Thyroid gland (tissue), 4 donors: ENCODE measurements at regions not wholly inside any gene's neighbourhood (a gene's known extent, or its start where the extent isn't known, plus 50 kb on each side); places are given as distances from the start of the nearest gene placed in this dataset.
"Not testable (repeated sequence)": the region's sequence is repeated elsewhere in the genome, so short reads cannot be mapped to it uniquely, and the experiment has no call there.

Experiments used
- DNase-seq, 2 donors: peaks; one replicate each; pipeline ENCODE4 v3.0.0-alpha.2; 2019
- H3K27ac ChIP-seq, 3 donors: fragments of 200-600 bp; sonication (generic); 1 replicate in 2 of 3; 2 replicates in 1 of 3; pipeline ENCODE4 v1.5.1; 2016 to 2019; ENCODE audit warnings: mild to moderate bottlenecking in 1 of 3, moderate library complexity in 1 of 3
- H3K27me3 ChIP-seq: fragments of 200-600 bp; sonication (generic); one replicate; pipeline ENCODE4 v1.5.1; 2019
- H3K36me3 ChIP-seq, 2 donors: fragments of 200-600 bp; sonication (generic); one replicate each; pipeline ENCODE4 v1.5.1; 2016 to 2019
- H3K4me1 ChIP-seq, 2 donors: fragments of 200-600 bp; sonication (generic); one replicate each; pipeline ENCODE4 v1.5.1; 2017 to 2019
- H3K4me3 ChIP-seq, 3 donors: fragments of 200-600 bp; sonication (generic); replicated peaks in 1 of 3; 1 replicate in 2 of 3; 2 replicates in 1 of 3; pipeline ENCODE4 v1.5.1; 2016; ENCODE audit warnings: mild to moderate bottlenecking in 1 of 3
- H3K9me3 ChIP-seq: fragments of 200-600 bp; sonication (generic); one replicate; pipeline ENCODE4 v1.5.1; 2017
- POLR2A ChIP-seq, 2 donors: fragments of 450-650 bp; IDR thresholded peaks; one replicate each; pipeline ENCODE4 v1.6.1; 2017; ENCODE audit warnings: antibody characterized with exemption in 2 of 2, mild to moderate bottlenecking in 2 of 2, moderate library complexity in 1 of 2
- WGBS, 2 donors: methylation state at CpG; one replicate each; pipeline ENCODE4 v1.1.5; 2017; 5-methylcytosine and 5-hydroxymethylcytosine counted together
- intact Hi-C: fragments of 100-400 bp; cut with DNase I; formaldehyde crosslinking; loops from one replicate; pipeline ENCODE4 v1.15.1; 2023
- TF ChIP-seq, protein P1 (sequence below), 6 experiments: fragments of 200-600 bp in 3 of 6; fragments of 450-650 bp in 3 of 6; sonication (generic) in 3 of 6; IDR thresholded peaks; one replicate each; pipeline ENCODE4 v1.5.1; 2016 to 2019; ENCODE audit warnings: antibody characterized with exemption in 6 of 6, mild to moderate bottlenecking in 2 of 6, inconsistent platforms in 1 of 6, moderate library complexity in 1 of 6

DNA sequence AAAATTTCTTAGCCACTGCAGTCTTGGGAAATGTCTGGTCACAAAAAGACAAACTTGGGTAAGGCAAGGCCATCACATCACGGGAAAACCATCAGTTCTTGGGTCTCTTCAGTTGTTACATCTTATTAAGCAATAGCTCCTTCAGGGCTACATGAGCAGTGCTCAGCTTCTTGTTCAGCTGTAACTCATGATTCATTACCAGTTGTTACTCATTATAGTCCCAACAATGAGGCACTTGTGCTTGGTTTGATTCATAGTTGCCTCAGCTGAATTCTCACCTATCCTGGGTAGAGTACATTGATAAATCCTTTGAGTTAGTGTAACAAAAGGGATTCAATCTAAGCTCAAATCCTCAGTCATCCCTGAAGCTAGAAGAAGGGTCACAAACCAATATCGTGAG is 102.4 kb upstream of the DCC start:
- TF ChIP-seq, protein P1, sequence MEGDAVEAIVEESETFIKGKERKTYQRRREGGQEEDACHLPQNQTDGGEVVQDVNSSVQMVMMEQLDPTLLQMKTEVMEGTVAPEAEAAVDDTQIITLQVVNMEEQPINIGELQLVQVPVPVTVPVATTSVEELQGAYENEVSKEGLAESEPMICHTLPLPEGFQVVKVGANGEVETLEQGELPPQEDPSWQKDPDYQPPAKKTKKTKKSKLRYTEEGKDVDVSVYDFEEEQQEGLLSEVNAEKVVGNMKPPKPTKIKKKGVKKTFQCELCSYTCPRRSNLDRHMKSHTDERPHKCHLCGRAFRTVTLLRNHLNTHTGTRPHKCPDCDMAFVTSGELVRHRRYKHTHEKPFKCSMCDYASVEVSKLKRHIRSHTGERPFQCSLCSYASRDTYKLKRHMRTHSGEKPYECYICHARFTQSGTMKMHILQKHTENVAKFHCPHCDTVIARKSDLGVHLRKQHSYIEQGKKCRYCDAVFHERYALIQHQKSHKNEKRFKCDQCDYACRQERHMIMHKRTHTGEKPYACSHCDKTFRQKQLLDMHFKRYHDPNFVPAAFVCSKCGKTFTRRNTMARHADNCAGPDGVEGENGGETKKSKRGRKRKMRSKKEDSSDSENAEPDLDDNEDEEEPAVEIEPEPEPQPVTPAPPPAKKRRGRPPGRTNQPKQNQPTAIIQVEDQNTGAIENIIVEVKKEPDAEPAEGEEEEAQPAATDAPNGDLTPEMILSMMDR (IDR thresholded peaks at IDR 0.05) = no peak
- no peak for TF ChIP-seq POLR2A (IDR thresholded peaks at IDR 0.05)

DNA sequence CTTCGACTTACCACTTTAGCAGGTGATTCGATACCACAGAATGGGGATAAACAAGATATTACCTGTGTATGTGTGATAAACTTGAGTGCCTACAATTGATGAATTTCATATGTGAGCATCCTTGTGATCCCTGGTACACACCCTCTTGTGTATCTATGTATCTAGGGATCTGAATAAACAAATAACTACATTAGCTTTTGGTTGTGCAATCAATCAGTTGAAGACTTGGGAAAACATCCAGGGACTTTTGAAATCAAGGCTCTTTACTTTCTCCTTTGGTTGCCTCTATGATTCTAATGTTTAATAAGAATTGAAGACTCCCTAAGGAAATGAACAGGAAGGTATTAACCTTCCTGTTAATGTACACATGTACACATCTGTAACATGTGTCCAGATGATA is 97.3 kb upstream of the DCC start:
- intact Hi-C loops = no loop called here
- 81 to 87% methylated on average over 2 of the region's 2 CpGs for WGBS, 2 donors
- Histone ChIP-seq H3K36me3 (no peaks in the 10 kb centered on the region), H3K27me3 (no peaks in the 10 kb centered on the region), H3K4me1 (no peaks in the 10 kb centered on the region), H3K9me3 (no peaks in the 10 kb centered on the region), H3K4me3 (no peak overlapping the region), H3K27ac (no peak overlapping the region)
- DNase-seq = no peak
- TF ChIP-seq, protein P1 (IDR thresholded peaks at IDR 0.05) = no peak
- no peak for TF ChIP-seq POLR2A (IDR thresholded peaks at IDR 0.05)

More for the DNA sequence above, 102.4 kb upstream of the DCC start:
- Histone ChIP-seq H3K27me3 (no peaks in the 10 kb centered on the region), H3K4me1 (no peaks in the 10 kb centered on the region), H3K27ac (no peak overlapping the region), H3K4me3 (no peak overlapping the region), H3K36me3 (no peaks in the 10 kb centered on the region), H3K9me3 (no peaks in the 10 kb centered on the region)
- no peak for DNase-seq
- 65 to 70% methylated on average over 2 of the region's 2 CpGs for WGBS, 2 donors
- intact Hi-C loops = no loop called here

GRCh38 chr18:52244658-52245057 is 95.3 kb upstream of the DCC start:
- 90 to 92% methylated on average over 2 of the region's 2 CpGs for WGBS, 2 donors

GRCh38 chr18:52254367-52254766 is 85.6 kb upstream of the DCC start:
- intact Hi-C loops = no loop called here
- 84 to 90% methylated on average over 3 of the region's 3 CpGs for WGBS, 2 donors

More at GRCh38 chr18:52244658-52245057, 95.3 kb upstream of the DCC start:
- Histone ChIP-seq H3K27ac (no peak overlapping the region), H3K4me3 (no peak overlapping the region), H3K9me3 (no peaks in the 10 kb centered on the region), H3K4me1 (no peaks in the 10 kb centered on the region), H3K27me3 (no peaks in the 10 kb centered on the region), H3K36me3 (no peaks in the 10 kb centered on the region)
- TF ChIP-seq, protein P1 (IDR thresholded peaks at IDR 0.05) = no peak
- TF ChIP-seq POLR2A (IDR thresholded peaks at IDR 0.05) = no peak
- intact Hi-C loops = no loop called here
- DNase-seq = no peak

GRCh38 chr18:52257417-52257816 is 82.6 kb upstream of the DCC start:
- WGBS, 2 donors = 71 to 88% methylated on average over 3 of the region's 3 CpGs

More at GRCh38 chr18:52254367-52254766, 85.6 kb upstream of the DCC start:
- Histone ChIP-seq H3K27ac (no peak overlapping the region), H3K9me3 (no peaks in the 10 kb centered on the region), H3K36me3 (no peaks in the 10 kb centered on the region), H3K27me3 (no peaks in the 10 kb centered on the region), H3K4me3 (no peak overlapping the region), H3K4me1 (no peaks in the 10 kb centered on the region)
- DNase-seq = no peak
- TF ChIP-seq POLR2A (IDR thresholded peaks at IDR 0.05) = no peak
- TF ChIP-seq, protein P1 (IDR thresholded peaks at IDR 0.05) = no peak

GRCh38 chr18:52275817-52276216 is 64.2 kb upstream of the DCC start:
- TF ChIP-seq, protein P1 (IDR thresholded peaks at IDR 0.05) = no peak
- no peak for TF ChIP-seq POLR2A (IDR thresholded peaks at IDR 0.05)
- Histone ChIP-seq H3K27me3 (no peaks in the 10 kb centered on the region), H3K9me3 (no peaks in the 10 kb centered on the region), H3K36me3 (no peaks in the 10 kb centered on the region), H3K4me1 (no peaks in the 10 kb centered on the region), H3K4me3 (no peak overlapping the region), H3K27ac (no peak overlapping the region)
- DNase-seq = no peak
- intact Hi-C loops = no loop called here

More at GRCh38 chr18:52257417-52257816, 82.6 kb upstream of the DCC start:
- intact Hi-C loops, H3K9me3 ChIP-seq, H3K27me3 ChIP-seq, H3K36me3 ChIP-seq, H3K4me1 ChIP-seq, H3K4me3 ChIP-seq, H3K27ac ChIP-seq, DNase-seq: not testable (repeated sequence)
